Globus pallidus (tissue), 1 donor: ENCODE measurements at regions not wholly inside any gene's neighbourhood (a gene's known extent, or its start where the extent isn't known, plus 50 kb on each side); places are given as distances from the start of the nearest gene placed in this dataset.
"Not testable (repeated sequence)": the region's sequence is repeated elsewhere in the genome, so short reads cannot be mapped to it uniquely, and the experiment has no call there.

Experiments used
- DNase-seq: peaks from one replicate; pipeline ENCODE4 v3.0.0-alpha.2; 2015; ENCODE audit warnings: low spot score

- no peak for DNase-seq
These were observed 559.1 kb upstream of the TRPC7 start for GRCh38 chr5:136924490-136924889.

- DNase-seq, result no peak
These were observed 545.3 kb upstream of the TRPC7 start for GRCh38 chr5:136910625-136911024.

GRCh38 chr5:136909906-136910305 lies 544.6 kb upstream of the TRPC7 start:
- DNase-seq, result no peak

GRCh38 chr5:136907371-136907770 lies 542.0 kb upstream of the TRPC7 start:
- DNase-seq, result no peak

GRCh38 chr5:136906545-136906944 lies 541.2 kb upstream of the TRPC7 start:
- no peak for DNase-seq

GRCh38 chr5:136905571-136905970 lies 540.2 kb upstream of the TRPC7 start:
- no peak for DNase-seq

GRCh38 chr5:136894070-136894469 lies 528.7 kb upstream of the TRPC7 start:
- no peak for DNase-seq

GRCh38 chr5:136892000-136892399 lies 526.7 kb upstream of the TRPC7 start:
- DNase-seq, result no peak

GRCh38 chr5:136891175-136891972 lies 526.0 kb upstream of the TRPC7 start:
- DNase-seq, result no peak

GRCh38 chr5:136890431-136891148 lies 525.2 kb upstream of the TRPC7 start:
- DNase-seq, result no peak

GRCh38 chr5:136886608-136887007 lies 521.3 kb upstream of the TRPC7 start:
- DNase-seq, result no peak

GRCh38 chr5:136864960-136865359 lies 499.6 kb upstream of the TRPC7 start:
- DNase-seq, result no peak

GRCh38 chr5:136856648-136857047 lies 491.3 kb upstream of the TRPC7 start:
- DNase-seq, result no peak

GRCh38 chr5:136853971-136854370 lies 488.6 kb upstream of the TRPC7 start:
- DNase-seq, result no peak

GRCh38 chr5:136840601-136841000 lies 475.3 kb upstream of the TRPC7 start:
- no peak for DNase-seq

- no peak for DNase-seq
These were observed 470.7 kb upstream of the TRPC7 start for GRCh38 chr5:136836093-136836492.

GRCh38 chr5:136820848-136821247 lies 455.5 kb upstream of the TRPC7 start:
- DNase-seq, result no peak

GRCh38 chr5:136819526-136820302 lies 454.4 kb upstream of the TRPC7 start:
- no peak for DNase-seq

- DNase-seq, result no peak
These were observed 451.0 kb upstream of the TRPC7 start for GRCh38 chr5:136816327-136816726.

GRCh38 chr5:136814619-136815378 lies 449.5 kb upstream of the TRPC7 start:
- no peak for DNase-seq

GRCh38 chr5:136812270-136812669 lies 446.9 kb upstream of the TRPC7 start:
- not testable (repeated sequence) for DNase-seq

- DNase-seq, result no peak
These were observed 446.2 kb upstream of the TRPC7 start for GRCh38 chr5:136811551-136811950.
